ENCODE measurements at regions not wholly inside any gene's neighbourhood (a gene's known extent, or its start where the extent isn't known, plus 50 kb on each side); places are given as distances from the start of the nearest gene placed in this dataset.
A peak's percentile ranks its signal among the peaks of the same experiment; 100 is the strongest.

- DNase-seq = no peak
Measured at GRCh38 chr16:79439901-79440300, 160.6 kb downstream of the MAF start.

DNA sequence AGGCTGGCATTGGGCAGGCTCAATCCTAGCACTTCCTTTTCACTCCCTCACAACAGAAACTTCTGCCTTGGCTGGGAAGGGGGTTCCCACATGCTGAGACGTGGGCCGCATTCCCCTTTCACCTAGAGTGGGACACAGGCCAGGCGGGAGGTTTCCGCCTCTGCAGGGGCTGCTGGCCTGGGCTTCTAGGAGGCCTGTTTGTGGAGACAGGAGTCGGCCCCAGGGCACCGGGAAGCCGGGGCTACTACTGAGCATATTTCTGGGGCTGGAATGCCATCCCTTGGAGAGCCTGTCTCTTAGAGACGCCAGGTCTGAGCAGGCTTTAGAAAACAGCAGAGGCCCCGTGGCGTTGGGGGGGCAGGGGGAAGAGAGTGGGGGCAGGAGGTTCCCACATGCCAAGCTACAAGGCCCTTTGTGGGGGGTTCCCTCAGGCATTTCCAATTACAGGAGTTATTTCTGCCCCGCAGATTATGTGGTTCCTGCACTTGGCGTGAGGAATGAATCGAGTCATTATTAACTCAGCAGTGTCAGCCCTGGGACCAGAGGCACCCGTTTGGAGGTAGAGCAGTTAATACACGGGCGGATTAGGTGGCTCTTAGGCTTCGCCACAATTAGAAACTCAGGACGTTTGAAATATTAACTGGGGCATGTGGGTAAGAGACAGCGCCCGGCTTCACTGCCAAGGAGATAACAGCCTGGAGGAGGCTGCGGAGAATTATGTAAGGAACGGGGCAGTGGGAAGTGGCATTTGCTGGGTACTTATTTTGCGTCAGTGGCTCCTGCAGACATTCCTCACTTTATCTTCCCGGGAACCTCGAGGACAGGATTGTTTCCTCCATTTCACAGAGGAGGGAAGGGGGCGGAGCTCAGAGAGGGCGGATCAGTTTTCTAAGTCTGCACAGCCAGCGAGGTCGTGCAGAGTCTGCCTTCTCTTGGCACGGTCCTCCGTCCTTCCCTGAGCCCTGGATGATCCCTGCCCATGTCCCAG lies 162.5 kb downstream of the MAF start:
- peak; percentile 45 for DNase-seq

- DNase-seq = no peak
Measured at GRCh38 chr16:79436885-79437284, 163.7 kb downstream of the MAF start.

GRCh38 chr16:79434771-79435170 lies 165.8 kb downstream of the MAF start:
- no peak for DNase-seq

GRCh38 chr16:79434092-79434491 lies 166.4 kb downstream of the MAF start:
- DNase-seq = no peak

- no peak for DNase-seq
Measured at GRCh38 chr16:79431923-79432322, 168.6 kb downstream of the MAF start.

- peak; percentile 52 for DNase-seq
Measured at GRCh38 chr16:79430191-79430678, 170.3 kb downstream of the MAF start.

DNA sequence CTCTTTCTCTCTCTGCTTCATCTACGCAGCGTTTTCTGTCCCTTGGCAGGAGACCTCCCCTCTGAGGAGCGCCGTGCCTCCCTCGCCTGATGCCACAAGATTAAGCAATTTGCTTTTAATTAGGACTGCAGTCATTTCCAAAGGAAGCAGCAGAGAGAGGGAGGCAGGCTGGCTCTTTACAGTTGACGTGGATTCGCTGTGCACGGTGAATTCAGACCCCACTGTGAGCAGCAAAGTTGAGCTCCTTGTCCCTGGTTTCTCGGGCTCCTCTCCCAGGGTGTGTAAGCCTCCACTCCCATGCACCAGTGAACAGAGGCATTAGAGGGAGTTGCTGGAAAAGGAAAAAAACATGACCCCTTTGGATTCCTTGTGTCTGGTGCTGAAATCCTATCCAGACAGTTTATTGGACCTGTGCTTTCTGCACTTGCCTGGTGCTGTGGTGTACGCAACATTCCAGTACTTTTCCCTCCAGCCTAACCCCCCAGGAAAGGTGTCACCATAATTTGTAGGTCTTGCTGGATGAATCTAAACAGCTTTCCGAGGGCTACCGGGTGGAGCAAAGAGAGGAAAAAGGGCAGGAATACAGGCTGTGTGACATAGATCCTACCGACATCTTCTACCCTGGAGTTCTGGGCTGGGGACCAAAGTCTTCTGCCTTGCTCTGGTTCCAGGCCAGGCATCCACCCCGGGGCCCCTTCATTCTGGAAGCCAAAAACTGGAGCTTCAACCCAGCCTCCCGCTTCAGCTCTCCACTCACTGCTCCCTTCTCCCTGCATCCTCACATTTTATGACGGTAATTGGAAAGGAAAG lies 171.0 kb downstream of the MAF start:
- DNase-seq = peak; percentile 85

GRCh38 chr16:79426663-79427062 lies 173.9 kb downstream of the MAF start:
- no peak for DNase-seq

GRCh38 chr16:79422064-79422463 lies 178.5 kb downstream of the MAF start:
- DNase-seq = no peak

DNA sequence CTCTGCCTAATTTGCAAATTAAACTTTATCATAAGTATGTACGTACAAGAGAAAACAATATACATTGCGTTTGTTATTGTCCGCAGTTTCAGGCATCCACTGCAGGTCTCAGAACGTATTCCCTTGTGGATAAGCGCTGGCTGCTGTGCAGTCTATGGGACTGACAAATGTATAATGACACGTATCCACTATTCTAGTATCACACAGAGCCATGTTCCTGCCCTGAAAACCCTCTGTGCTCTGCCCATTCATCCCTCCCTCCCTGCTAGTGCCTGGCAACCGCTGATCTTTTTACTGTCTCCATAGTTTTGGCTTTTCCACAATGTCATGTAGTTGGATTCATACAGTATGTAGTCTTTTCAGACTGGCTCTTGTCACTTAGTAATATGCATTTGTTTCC lies 179.4 kb downstream of the MAF start:
- no peak for DNase-seq

- DNase-seq = no peak
Measured at GRCh38 chr16:79420493-79420892, 180.0 kb downstream of the MAF start.

DNA sequence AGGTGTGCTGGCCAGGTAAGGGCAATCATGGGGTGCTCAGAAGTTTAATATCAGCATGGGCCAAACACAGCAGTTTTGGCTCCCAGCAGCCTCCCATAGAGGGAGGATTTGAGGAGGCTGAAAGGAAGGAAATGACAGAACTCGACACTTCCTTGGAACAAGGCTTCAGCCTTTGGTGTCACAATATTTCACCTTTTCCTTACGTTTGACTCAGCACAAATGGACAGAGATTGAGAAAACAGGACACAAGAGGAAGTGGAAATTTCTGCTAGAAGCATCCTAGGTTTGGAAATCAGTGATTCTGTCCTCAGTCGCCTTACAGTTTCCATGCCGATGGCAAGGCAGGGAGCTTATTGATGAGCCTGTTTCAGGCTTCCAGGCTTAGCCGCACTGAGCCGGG lies 181.4 kb downstream of the MAF start:
- no peak for DNase-seq

GRCh38 chr16:79417601-79418008 lies 182.9 kb downstream of the MAF start:
- DNase-seq = no peak

DNA sequence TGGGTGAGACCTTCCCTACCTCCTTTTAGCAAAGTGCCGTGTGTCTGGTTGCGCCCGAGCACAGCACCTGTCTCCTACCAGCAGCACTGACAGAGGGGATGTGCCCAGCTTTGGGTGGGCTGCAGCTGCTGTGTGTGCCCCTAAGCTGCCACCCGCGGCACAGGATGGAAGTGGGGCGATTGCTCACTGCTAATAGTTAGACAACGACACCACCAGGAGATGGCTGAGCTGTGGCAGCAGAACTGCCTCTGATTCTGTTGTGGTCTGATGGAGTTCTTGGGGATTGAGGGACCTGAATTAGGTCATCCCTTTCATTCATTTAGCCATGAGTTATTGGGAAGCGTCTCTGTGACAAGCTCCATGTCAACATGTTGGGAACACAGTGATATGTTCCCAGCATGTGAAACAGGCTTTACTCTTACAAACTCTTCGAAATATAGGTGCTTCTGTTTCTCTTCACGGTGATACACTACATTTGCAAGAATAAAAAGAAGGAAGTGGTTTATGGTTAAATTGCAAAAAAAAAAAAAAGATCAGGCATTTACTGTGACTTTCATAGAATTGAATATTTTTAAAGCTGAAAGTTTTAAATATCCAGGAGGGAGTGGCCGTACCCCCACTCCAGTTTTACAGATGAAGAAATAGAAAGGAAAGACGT lies 184.4 kb downstream of the MAF start:
- no peak for DNase-seq

- no peak for DNase-seq
Measured at GRCh38 chr16:79412783-79413225, 187.7 kb downstream of the MAF start.

DNA sequence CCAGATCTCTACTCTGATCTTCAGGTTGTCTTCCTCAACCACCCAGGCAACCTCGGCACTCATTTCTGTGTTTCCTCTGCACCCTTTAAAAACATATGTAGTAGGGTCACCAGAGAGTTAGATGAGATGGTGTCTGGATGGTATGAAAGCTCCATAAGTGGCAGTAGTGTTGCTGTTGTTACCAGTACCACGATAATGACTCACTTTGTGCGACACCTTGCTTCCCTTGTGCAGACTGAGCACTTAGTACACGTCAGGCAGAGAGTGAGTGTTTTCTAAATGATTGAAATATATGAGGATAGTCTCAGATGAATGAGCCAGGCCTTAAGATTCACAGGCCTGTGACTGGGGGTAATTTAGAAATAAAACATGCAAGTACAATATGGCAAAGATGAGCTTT lies 188.7 kb downstream of the MAF start:
- no peak for DNase-seq

DNA sequence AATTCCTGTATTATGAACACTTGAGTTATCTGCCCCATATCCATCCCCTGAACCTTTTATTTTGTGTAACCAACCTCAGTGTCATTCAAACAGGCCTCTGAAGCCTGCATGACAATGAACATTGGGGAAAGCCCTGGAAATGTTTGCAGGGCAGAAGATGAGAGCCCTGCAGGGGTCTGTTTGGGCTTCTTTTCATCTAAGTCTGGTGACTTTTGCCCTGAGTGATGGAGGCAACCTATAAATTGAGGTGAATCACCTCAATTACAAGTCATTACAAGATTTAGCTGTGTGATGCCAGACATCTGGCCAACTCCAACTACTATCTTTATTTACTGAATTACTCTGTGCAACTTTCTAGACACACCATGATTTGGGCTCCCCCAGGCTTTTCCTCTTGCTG lies 189.2 kb downstream of the MAF start:
- no peak for DNase-seq

DNA sequence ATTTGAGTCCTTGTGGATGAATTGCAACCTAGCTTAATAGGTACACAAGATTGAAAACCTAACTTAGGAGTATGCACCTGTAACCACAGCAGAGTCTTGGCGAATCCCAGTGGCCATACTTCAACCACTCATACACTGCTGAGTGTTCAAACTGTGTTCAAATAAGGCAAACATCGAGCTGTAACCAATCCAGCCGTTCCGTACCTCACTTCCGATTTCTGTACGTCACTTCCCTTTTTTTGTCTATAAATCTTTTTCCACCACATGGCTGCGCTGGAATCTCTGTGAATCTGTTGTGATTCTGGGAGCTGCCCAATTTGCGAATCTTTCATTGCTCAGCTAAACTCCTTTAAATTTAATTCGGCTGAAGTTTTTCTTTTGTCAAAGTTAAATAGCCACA lies 190.6 kb downstream of the MAF start:
- DNase-seq = no peak

- DNase-seq = no peak
Measured at GRCh38 chr16:79408355-79408754, 192.2 kb downstream of the MAF start.

DNA sequence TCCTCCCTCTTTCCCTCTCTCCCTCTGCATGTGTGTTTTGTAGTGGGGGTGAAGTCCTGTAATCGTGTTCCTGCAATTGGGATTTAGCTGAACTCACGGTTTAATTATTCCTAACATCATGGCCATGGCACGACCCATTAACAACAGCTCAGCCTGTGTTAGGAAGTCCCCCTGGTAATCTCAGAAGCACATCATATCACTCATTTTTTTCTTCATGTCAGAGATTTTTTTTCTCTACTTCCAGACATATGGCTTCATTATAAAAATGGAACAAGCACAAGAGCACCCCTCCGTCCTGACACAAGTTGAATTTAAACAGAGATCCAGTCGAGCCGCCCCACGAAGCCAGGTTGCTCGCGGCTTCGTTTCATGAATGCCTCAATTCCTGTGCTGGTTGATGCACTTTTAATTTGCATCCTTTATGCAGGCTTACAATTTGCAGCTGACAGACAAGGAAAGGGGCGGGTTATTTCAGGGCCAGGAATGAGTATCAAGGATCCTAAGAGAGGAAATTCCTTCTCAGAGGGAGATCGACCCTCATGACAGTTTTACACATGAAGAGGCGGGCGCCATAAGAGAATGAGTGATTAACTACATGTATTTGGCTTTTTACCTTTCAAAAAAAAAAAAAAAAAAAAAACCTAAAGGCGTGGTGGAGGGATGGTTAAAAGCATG lies 192.9 kb downstream of the MAF start:
- no peak for DNase-seq

DNA sequence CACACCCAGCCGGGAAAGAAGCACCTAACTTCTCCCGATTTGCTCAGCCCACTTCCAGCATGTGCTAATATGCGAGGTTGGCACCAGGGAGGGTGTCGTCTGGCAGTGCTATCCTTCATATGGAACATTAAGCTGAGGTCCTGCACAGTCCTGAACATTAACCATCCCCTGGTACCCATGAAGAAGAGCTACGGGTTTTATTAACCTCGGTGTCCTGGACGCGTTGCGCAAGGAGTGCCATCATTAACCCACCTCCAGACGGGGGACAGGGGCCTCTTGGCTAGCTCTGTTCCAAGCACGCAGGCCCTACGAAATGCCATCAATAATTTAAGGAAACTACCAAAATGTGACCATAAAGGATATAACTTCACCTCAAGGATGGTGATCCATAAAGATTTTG lies 193.5 kb downstream of the MAF start:
- no peak for DNase-seq

DNA sequence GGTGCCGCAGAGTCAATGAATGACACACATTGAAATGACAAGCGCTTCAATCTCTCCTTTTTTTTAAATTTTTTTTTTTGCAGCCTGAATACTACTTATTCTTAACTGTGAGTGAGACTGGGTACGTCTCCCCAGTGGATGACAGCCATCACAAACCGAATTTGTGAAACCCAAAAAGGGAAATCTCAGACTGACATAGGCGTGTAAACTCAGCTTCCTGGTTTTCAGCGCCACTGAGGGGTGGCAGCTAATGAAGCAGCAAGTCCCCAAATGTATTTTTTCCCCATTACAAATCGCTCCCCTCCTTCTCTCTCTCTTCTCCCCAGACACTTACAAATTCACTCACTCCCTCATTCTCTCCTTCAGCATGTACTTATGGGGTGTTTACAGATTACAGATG lies 196.0 kb downstream of the MAF start:
- DNase-seq = no peak
